ENCODE measurements at regions not wholly inside any gene's neighbourhood (a gene's known extent, or its start where the extent isn't known, plus 50 kb on each side); places are given as distances from the start of the nearest gene placed in this dataset.
"Not testable (repeated sequence)": the region's sequence is repeated elsewhere in the genome, so short reads cannot be mapped to it uniquely, and the experiment has no call there.

DNA sequence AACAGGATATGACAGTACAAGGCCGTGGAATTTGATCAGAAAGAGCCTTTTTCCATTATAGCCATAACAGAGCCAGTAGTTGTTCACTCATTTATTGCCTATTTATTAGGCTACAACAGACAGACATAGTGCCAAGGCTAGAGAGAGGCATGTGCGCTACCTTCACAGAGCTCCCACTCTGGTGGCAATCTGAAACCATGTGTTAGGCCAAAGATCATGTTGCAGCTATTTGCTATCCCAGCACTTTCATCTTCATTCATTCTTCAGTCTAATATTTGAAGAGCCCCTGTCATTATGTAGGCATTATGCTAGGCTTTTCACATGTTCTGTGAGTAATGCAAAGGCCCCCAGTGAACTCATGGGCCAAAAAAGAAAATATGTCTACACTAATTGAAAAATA lies 404.8 kb downstream of the IGSF11 start:
- FAIRE-seq (no peak), DNase-seq (ENCODE audit: insufficient read length, low spot score) (no peak)
- TF ChIP-seq, protein P1, sequence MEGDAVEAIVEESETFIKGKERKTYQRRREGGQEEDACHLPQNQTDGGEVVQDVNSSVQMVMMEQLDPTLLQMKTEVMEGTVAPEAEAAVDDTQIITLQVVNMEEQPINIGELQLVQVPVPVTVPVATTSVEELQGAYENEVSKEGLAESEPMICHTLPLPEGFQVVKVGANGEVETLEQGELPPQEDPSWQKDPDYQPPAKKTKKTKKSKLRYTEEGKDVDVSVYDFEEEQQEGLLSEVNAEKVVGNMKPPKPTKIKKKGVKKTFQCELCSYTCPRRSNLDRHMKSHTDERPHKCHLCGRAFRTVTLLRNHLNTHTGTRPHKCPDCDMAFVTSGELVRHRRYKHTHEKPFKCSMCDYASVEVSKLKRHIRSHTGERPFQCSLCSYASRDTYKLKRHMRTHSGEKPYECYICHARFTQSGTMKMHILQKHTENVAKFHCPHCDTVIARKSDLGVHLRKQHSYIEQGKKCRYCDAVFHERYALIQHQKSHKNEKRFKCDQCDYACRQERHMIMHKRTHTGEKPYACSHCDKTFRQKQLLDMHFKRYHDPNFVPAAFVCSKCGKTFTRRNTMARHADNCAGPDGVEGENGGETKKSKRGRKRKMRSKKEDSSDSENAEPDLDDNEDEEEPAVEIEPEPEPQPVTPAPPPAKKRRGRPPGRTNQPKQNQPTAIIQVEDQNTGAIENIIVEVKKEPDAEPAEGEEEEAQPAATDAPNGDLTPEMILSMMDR (IDR thresholded peaks at IDR 0.05; ENCODE audit: insufficient read depth, missing control alignments): no peak

DNA sequence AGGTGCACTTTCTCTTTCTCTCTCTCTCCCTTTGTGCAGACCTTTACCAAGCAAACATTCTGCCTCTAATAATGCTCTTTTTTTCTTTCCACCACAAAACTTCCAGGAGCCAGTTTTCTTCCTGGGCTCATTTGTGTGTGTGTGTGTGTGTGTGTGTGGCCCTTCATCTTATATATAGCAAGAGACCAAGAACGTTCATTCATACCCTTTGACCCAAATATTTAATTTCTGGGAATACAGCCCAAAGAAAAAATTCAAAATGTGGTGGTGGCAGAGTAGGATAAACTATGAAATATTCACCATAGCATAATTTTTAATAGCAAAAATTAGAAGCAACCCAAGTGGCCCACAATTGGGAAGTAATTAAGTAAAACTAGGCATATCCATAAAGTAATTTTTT lies 398.9 kb downstream of the IGSF11 start:
- FAIRE-seq (no peak), DNase-seq (ENCODE audit: insufficient read length, low spot score) (no peak)
- TF ChIP-seq, protein P1 (IDR thresholded peaks at IDR 0.05; ENCODE audit: insufficient read depth, missing control alignments): no peak

DNA sequence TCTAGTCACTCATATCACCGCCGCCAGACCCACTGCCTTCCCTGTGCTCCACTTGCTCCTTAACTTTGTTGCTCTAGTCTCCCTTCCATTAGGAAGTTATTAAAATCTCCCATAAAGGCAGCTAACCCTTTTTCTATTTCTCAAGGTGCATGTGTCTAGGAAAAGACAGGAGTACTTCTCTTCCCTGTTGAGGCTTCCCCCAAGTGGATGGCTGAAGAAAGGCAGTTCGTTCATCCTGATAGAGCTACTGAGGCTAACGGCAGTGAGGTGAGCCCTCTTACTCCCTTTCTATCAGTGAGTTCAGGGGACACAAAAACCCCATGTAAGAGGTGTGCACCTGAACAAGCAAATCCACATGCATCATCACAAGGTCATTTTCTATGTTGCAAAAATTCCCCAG lies 397.8 kb downstream of the IGSF11 start:
- FAIRE-seq (no peak), DNase-seq (ENCODE audit: insufficient read length, low spot score) (no peak)
- TF ChIP-seq, protein P1 (IDR thresholded peaks at IDR 0.05; ENCODE audit: insufficient read depth, missing control alignments): peak; percentile 3

GRCh38 chr3:118637846-118638245 lies 396.8 kb downstream of the IGSF11 start:
- DNase-seq (ENCODE audit: insufficient read length, low spot score): no peak
- TF ChIP-seq, protein P1 (IDR thresholded peaks at IDR 0.05; ENCODE audit: insufficient read depth, missing control alignments): no peak
- no peak for FAIRE-seq

DNA sequence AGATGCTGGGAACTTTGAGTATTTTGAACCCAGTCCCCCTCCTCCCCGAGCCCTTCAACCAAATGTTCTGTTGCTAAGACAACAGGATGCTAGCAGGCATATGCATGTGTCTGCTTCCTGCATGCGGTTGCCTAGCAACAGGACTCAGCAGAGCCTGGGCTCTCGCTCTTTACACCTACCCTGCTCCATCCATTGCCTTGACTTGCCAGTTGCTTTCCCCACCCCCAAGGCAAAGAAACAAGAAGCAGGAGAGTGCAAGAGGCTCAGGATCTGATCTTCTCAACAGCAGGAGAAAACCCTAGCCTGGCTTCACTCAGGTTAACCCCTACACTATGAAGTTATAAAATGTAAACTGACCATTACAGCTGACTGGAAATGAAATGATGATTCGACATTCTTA lies 393.0 kb downstream of the IGSF11 start:
- no peak for DNase-seq (ENCODE audit: insufficient read length, low spot score)
- FAIRE-seq: no peak
- TF ChIP-seq, protein P1 (IDR thresholded peaks at IDR 0.05; ENCODE audit: insufficient read depth, missing control alignments): no peak

DNA sequence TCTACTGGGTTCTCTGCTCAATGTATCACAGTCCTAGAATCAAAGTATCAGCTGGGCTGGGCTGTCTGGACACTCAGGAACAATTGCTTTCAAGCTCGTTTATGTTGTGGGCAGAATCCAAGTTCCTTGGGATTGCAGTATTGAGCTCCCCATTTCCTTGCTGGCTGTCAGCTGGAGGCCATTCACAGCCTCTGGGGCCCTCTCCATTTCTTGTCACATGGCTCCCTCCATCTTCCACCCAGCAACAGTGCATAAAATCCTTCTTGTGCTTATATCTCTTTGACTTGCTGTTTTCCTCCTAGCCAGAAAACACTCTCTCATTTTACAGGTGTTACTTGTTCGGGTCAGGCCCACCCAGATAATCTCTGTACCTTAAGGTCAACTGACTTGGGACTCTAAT lies 363.5 kb downstream of the IGSF11 start:
- DNase-seq (ENCODE audit: insufficient read length, low spot score) (no peak), FAIRE-seq (no peak)
- TF ChIP-seq, protein P1 (IDR thresholded peaks at IDR 0.05; ENCODE audit: insufficient read depth, missing control alignments): no peak

DNA sequence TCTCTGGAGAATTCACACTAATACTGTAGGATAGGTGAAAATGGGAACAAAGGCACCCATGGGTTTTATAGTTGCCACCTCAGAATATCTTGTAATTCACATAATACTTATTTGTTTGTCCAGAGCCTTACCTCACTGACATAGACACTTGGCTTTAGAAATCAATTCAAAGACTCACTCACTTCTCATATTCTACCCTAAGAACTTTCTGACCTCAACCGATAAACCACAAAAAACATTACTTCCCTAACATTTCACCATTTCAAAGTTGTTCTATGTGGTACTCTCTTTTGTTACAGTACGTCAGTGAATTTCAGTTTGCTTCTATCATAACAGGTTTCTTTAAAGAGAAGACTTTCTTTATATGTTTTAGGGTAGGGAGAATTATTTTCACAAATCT lies 359.3 kb downstream of the IGSF11 start:
- DNase-seq (ENCODE audit: insufficient read length, low spot score) (no peak), FAIRE-seq (no peak)
- TF ChIP-seq, protein P1 (IDR thresholded peaks at IDR 0.05; ENCODE audit: insufficient read depth, missing control alignments): no peak

GRCh38 chr3:118678663-118679062 lies 356.0 kb downstream of the IGSF11 start:
- FAIRE-seq: not testable (repeated sequence)

More at GRCh38 chr3:118678663-118679062, 356.0 kb downstream of the IGSF11 start:
- DNase-seq (ENCODE audit: insufficient read length, low spot score): not testable (repeated sequence)
